BLaER1 (cell line): ENCODE measurements at regions not wholly inside any gene's neighbourhood (a gene's known extent, or its start where the extent isn't known, plus 50 kb on each side); places are given as distances from the start of the nearest gene placed in this dataset.

Experiments
- H3K27ac ChIP-seq: shearing (Covaris generic); formaldehyde crosslinking; 2 replicates; pipeline ENCODE4 v1.8.1; 2022
- H3K27me3 ChIP-seq: shearing (Covaris generic); formaldehyde crosslinking; 2 replicates; pipeline ENCODE4 v1.8.1; 2022
- H3K36me3 ChIP-seq: shearing (Covaris generic); formaldehyde crosslinking; 2 replicates; pipeline ENCODE4 v1.8.1; 2022
- H3K4me1 ChIP-seq: shearing (Covaris generic); formaldehyde crosslinking; 2 replicates; pipeline ENCODE4 v1.8.1; 2022
- H3K4me2 ChIP-seq: shearing (Covaris generic); formaldehyde crosslinking; 2 replicates; pipeline ENCODE4 v1.8.1; 2022
- H3K4me3 ChIP-seq: shearing (Covaris generic); formaldehyde crosslinking; 2 replicates; pipeline ENCODE4 v1.8.1; 2022
- H3K9ac ChIP-seq: shearing (Covaris generic); formaldehyde crosslinking; 2 replicates; pipeline ENCODE4 v1.8.1; 2022
- H3K9me3 ChIP-seq: shearing (Covaris generic); formaldehyde crosslinking; 2 replicates; pipeline ENCODE4 v1.8.1; 2022
- H4K20me1 ChIP-seq: shearing (Covaris generic); formaldehyde crosslinking; 2 replicates; pipeline ENCODE4 v1.8.1; 2022
- Cebpa-rat ChIP-seq: shearing (Covaris generic); IDR thresholded peaks from 2 replicates; pipeline ENCODE4 v1.8.1; 2022

DNA sequence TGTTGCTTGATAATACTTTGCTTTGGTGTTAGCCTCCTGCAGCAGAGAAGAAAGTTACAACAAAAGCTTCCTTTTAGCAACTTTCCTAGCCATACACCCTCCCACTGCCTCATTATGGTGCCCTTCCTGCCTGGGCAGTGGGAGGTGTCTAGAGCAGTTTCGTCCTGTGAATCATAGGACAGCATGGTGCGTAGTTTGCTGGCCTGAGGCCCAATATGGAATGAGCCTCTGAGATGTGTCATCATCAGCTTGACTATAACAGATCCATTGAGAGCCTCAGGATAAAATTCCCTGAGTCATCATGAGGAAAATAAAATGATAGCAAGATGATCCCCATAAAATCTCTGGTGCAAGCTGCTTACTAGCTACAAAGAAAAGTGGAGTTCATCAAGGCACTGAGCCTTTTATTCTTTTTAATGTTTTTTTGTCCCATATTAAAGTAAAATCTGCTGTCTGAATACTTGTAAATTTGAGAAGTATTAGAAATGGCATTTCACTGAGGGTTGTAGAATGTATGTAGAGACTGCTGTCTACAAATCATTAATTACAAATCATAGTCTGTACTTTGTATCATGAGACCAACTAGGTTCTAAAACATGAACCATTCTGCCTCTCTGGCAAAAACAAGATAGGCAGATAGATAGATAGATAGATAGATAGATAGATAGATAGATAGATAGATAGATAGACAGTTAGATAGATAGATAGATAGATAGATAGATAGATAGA lies 303.0 kb upstream of the PDE4D start:
- TF ChIP-seq Cebpa-rat, result no peak
- Histone ChIP-seq H3K27ac (no peak overlapping the region), H3K4me1 (no peaks in the 10 kb centered on the region), H4K20me1 (no peaks in the 10 kb centered on the region), H3K27me3 (no peaks in the 10 kb centered on the region), H3K9me3 (no peaks in the 10 kb centered on the region), H3K36me3 (no peaks in the 10 kb centered on the region), H3K9ac (no peak overlapping the region), H3K4me2 (no peak overlapping the region), H3K4me3 (no peak overlapping the region)

- H3K4me3 ChIP-seq, result no peak overlapping the region
- no peak for TF ChIP-seq Cebpa-rat
- H3K9me3 ChIP-seq, result no peaks in the 10 kb centered on the region
- no peak overlapping the region for H3K9ac ChIP-seq
- H3K27ac ChIP-seq, result no peak overlapping the region
- no peaks in the 10 kb centered on the region for H3K36me3 ChIP-seq
- H3K4me2 ChIP-seq, result no peak overlapping the region
- H3K4me1 ChIP-seq, result no peaks in the 10 kb centered on the region
- H3K27me3 ChIP-seq, result no peaks in the 10 kb centered on the region
- H4K20me1 ChIP-seq, result no peaks in the 10 kb centered on the region
Measured at GRCh38 chr5:60195551-60195950, 302.0 kb upstream of the PDE4D start.

GRCh38 chr5:60195083-60195482 lies 301.6 kb upstream of the PDE4D start:
- H3K4me3 ChIP-seq, result no peak overlapping the region
- no peak overlapping the region for H3K9ac ChIP-seq
- no peaks in the 10 kb centered on the region for H3K36me3 ChIP-seq
- H4K20me1 ChIP-seq, result no peaks in the 10 kb centered on the region
- no peaks in the 10 kb centered on the region for H3K4me1 ChIP-seq
- H3K27me3 ChIP-seq, result no peaks in the 10 kb centered on the region
- TF ChIP-seq Cebpa-rat, result no peak
- no peaks in the 10 kb centered on the region for H3K9me3 ChIP-seq
- H3K4me2 ChIP-seq, result no peak overlapping the region
- H3K27ac ChIP-seq, result no peak overlapping the region

- no peak overlapping the region for H3K9ac ChIP-seq
- H3K36me3 ChIP-seq, result no peaks in the 10 kb centered on the region
- no peaks in the 10 kb centered on the region for H4K20me1 ChIP-seq
Measured at GRCh38 chr5:60185231-60186099, 291.9 kb upstream of the PDE4D start.

GRCh38 chr5:60184606-60185005 lies 291.1 kb upstream of the PDE4D start:
- peaks cover 11% of the 10 kb centered on the region for H3K4me1 ChIP-seq
- no peaks in the 10 kb centered on the region for H3K27me3 ChIP-seq
- no peak overlapping the region for H3K4me3 ChIP-seq
- peak overlapping the region; percentile 55 for H3K4me2 ChIP-seq
- TF ChIP-seq Cebpa-rat, result no peak
- H3K9ac ChIP-seq, result no peak overlapping the region
- H3K27ac ChIP-seq, result no peak overlapping the region
- peaks cover 6% of the 10 kb centered on the region; the same call in 1 of the 2 replicates for H3K9me3 ChIP-seq
- H4K20me1 ChIP-seq, result no peaks in the 10 kb centered on the region
- no peaks in the 10 kb centered on the region for H3K36me3 ChIP-seq

More at GRCh38 chr5:60185231-60186099, 291.9 kb upstream of the PDE4D start:
- Histone ChIP-seq H3K4me1 (peaks cover 11% of the 10 kb centered on the region), H3K9me3 (peaks cover 6% of the 10 kb centered on the region; the same call in 1 of the 2 replicates), H3K27ac (no peak overlapping the region), H3K4me2 (peak overlapping the region; percentile 55), H3K4me3 (no peak overlapping the region), H3K27me3 (no peaks in the 10 kb centered on the region)
- TF ChIP-seq Cebpa-rat, result no peak

DNA sequence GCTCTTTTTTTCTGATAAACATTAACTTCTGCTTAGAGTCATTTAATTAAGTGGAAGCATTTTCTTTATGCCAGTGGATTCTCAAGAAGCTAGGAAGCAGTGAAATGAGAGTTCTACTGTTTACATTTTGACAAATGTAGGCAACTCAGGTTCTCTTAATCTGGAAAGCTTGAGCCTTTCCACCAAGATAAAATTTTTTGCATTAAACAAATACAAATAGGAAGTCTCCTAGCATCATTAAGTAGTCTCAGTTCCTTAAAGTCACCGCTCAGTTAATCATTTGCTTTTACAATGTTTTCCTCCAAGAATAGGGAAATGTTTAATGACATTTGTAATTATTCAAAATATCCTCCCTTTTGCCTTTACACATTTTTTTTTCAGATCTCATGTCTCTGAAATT lies 290.4 kb upstream of the PDE4D start:
- Histone ChIP-seq H3K4me3 (no peak overlapping the region), H3K36me3 (no peaks in the 10 kb centered on the region), H3K9ac (no peak overlapping the region), H3K9me3 (peaks cover 6% of the 10 kb centered on the region; the same call in 1 of the 2 replicates), H3K4me1 (peaks cover 11% of the 10 kb centered on the region), H3K27me3 (no peaks in the 10 kb centered on the region), H4K20me1 (no peaks in the 10 kb centered on the region), H3K4me2 (peak overlapping the region; percentile 55; the same call in 1 of the 2 replicates), H3K27ac (no peak overlapping the region)
- no peak for TF ChIP-seq Cebpa-rat

GRCh38 chr5:60178101-60178500 lies 284.6 kb upstream of the PDE4D start:
- Histone ChIP-seq H3K27ac (no peak overlapping the region), H3K36me3 (no peaks in the 10 kb centered on the region), H3K4me2 (no peak overlapping the region), H3K27me3 (no peaks in the 10 kb centered on the region), H4K20me1 (no peaks in the 10 kb centered on the region), H3K4me1 (peaks cover 8% of the 10 kb centered on the region), H3K9ac (no peak overlapping the region), H3K9me3 (peaks cover 13% of the 10 kb centered on the region), H3K4me3 (no peak overlapping the region)
- TF ChIP-seq Cebpa-rat, result no peak

DNA sequence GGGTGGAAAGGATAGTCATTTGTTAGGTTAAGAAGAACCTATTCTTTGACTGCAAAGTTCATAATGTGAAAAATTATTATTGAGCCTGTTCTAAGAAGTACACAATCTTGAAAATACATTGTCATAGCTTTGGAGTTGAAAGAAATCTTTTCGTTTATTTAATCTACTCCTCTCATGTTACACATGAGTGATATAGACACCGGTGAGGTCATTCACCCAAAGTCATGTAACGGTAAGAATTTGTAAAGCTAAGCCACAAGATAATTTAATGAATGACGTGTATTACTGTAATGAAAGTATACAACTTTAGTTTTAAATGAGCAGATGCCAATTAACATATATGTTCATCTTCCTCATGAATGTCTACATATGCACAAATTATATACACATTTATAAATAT lies 284.1 kb upstream of the PDE4D start:
- no peaks in the 10 kb centered on the region for H4K20me1 ChIP-seq
- TF ChIP-seq Cebpa-rat, result no peak
- no peak overlapping the region for H3K4me3 ChIP-seq
- H3K4me2 ChIP-seq, result no peak overlapping the region
- peaks cover 9% of the 10 kb centered on the region for H3K9me3 ChIP-seq
- no peak overlapping the region for H3K9ac ChIP-seq
- no peaks in the 10 kb centered on the region for H3K36me3 ChIP-seq
- H3K27ac ChIP-seq, result no peak overlapping the region
- H3K27me3 ChIP-seq, result no peaks in the 10 kb centered on the region
- H3K4me1 ChIP-seq, result peaks cover 8% of the 10 kb centered on the region

DNA sequence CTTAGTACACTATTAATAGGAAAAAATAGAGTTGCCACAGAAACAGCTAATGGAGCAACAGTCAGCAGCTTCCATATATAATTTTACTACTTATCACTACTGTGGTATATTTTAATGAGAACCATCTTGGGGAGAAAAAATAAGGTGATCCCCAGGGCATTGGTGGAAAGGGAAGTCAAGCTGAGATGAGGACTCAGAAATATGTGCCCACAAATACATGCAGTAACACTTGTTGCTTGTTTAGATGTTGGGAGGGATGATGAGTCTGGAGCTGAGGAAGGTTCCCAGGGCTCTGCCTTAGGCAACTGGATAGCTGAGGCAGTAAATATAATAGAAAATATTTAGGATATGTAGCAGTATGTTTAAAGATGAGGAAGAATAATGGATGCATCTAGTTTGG lies 280.1 kb upstream of the PDE4D start:
- no peak for TF ChIP-seq Cebpa-rat
- Histone ChIP-seq H4K20me1 (no peaks in the 10 kb centered on the region), H3K9me3 (peaks cover 9% of the 10 kb centered on the region; the same call in 1 of the 2 replicates), H3K4me2 (peak overlapping the region; percentile 23), H3K27ac (no peak overlapping the region), H3K27me3 (no peaks in the 10 kb centered on the region), H3K4me1 (peaks cover 8% of the 10 kb centered on the region), H3K4me3 (no peak overlapping the region), H3K9ac (no peak overlapping the region), H3K36me3 (no peaks in the 10 kb centered on the region)

DNA sequence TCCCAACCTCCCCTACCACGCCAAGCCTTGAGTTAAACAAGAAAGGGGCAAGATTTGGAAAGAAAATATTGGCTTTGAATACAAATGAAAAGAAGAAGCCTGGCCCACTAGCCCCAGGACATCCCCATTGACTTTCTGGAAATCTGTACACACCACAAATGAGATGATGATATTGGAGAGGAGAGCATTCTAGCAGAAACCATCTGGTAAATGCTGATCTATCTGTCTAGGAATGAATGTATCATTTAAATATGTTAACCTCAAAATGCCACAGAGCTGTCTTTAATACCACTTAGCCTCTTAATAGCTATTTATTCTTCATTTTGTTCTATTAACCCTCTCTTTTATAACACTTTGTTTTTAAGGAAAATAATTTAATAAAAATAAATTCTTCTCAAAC lies 270.2 kb upstream of the PDE4D start:
- no peak overlapping the region for H3K4me3 ChIP-seq
- H3K36me3 ChIP-seq, result no peaks in the 10 kb centered on the region
- no peak for TF ChIP-seq Cebpa-rat
- H3K27ac ChIP-seq, result no peak overlapping the region
- no peak overlapping the region for H3K9ac ChIP-seq
- peaks cover 4% of the 10 kb centered on the region; the same call in 1 of the 2 replicates for H3K9me3 ChIP-seq
- H3K4me2 ChIP-seq, result peak overlapping the region; percentile 48
- H4K20me1 ChIP-seq, result no peaks in the 10 kb centered on the region
- H3K27me3 ChIP-seq, result no peaks in the 10 kb centered on the region
- H3K4me1 ChIP-seq, result peaks cover 15% of the 10 kb centered on the region
